Activated CD4-positive, alpha-beta T cell treated with anti-CD3 and anti-CD28 coated beads, Interleukin-2, amount 50 U/mL, for 1 hour (primary cell): ENCODE measurements at regions not wholly inside any gene's neighbourhood (a gene's known extent, or its start where the extent isn't known, plus 50 kb on each side); places are given as distances from the start of the nearest gene placed in this dataset.

ENCODE experiments used
- DNase-seq: peaks from one replicate; pipeline ENCODE4 v3.0.0-alpha.2; 2020

DNA sequence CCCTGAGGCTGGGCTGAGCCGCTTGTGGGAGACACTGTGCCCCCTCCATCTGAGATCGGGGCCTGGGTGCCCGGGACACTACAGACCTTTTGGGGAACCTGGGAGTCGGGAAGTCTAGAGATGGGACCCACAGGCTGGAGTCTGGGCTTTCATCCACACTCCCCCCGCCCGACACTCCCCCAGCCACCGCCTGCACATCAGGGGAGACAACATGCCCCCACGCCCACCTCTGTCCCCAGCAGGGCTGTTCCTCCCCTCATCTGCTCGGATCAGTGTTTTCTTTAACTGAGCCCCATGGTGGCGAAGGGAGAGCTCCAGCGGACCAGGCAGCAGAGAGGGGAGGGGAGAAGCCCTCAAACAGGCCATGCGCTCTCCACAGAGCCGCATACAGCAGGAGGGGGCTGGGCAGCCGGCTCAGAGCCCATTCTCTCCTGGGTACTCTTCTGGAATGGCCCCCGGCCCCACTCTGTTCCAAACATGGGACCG, 174.7 kb downstream of the IGLL1 start:
- no peak for DNase-seq

DNA sequence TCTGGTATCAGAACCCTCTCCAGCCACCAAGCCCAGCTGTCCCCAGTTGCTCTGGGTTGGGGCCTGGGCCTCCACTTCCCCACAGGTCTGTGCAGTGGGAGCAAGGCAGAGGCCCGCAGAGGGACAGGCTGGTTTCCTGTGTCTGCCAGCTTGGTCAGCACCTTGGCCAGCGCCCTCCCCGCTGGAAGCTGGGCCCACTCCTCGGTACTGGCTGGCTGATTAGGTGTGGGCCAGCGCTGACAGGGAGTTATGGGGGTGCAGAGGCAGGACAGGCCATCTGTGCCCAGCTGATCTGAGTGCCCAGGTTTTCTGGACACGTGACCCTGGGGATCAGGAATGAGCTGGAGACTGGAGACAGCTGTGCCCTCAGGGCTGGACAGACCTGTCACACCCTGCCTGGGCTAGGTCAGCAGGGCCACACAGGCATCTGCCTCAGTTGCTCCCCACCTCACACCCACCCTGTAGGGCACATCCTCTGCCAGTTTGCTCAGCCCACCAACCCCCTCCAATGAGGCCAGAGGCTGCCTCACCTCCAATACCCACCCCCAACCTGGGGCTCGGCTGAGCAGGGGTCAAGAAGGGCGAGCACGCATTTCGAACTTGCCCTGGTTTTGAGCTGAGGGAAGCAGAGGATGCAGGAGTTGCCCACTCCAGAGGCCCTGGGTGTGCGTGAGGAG, 175.3 kb downstream of the IGLL1 start:
- DNase-seq: no peak

DNA sequence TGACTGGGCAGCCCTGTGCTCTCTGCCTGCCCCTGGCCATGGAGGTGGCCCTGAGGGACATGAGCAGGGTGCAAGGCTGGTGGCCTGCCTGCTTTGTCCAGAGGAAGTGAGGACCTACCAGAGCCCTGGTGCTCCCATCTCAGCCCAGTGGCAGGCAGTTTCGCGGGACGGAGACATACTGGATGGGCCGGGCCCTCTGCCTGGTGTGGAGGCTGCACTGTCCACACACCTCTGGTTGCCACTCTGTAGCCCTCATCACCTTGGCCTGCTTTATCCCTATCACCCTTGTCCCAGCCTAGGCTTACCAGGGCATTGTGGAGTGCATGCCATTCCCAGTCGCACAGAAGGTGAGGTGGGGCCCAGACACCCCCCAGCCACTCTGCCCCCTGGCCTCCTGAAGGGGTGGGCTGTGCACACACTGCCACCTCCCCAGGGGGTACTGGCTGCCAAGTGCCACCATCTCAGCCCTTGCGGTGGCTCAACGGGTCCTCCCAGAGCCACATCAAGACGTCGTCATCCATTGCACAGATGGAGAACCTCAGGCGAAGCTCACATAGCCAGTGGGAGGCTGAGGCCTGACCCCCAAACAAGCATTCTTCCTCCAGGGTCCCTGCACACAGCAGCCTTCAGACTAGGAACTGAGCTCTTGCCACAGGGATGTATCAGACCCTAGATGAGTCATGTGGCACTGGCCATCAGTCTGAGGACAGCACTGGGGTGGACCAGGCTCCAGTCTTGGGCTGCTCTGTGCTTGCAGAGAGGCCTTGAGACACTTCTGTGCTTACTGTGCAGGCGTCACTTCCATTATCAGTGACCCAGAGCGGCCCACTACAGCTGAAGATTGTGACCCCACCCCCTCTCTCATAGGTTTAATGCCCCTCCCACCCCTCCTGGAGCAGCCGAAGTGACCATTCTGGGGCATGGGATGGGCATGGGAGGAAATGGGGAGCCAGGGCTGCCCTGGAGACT, 176.1 kb downstream of the IGLL1 start:
- no peak for DNase-seq

DNA sequence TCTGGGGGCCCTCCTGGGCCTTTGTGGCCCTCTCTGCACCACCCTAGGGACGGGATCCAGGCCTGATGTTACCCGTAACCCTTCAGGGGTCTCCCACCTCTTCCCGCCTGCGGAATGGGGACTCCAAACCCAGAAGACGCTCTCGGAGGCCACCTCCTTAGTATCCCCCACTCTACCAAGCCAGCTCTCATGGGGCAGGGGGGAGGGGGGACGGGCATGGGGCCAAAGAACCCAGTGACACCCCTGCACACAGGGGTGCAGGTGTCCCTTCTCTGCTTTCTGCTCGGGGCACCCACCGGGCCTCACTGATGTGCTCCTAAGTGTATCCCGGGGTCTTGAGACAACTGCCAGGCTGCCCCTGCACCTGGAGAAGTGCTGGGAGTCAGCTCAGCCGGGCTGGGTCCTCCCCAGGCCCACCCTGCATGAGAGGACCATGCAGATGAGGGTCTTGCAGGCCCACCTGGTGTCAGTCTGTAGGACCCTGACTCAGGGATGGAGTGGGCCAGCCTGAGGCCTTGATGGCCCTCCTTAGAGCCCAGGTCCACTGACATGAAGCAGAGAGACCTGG, 176.9 kb downstream of the IGLL1 start:
- no peak for DNase-seq

DNA sequence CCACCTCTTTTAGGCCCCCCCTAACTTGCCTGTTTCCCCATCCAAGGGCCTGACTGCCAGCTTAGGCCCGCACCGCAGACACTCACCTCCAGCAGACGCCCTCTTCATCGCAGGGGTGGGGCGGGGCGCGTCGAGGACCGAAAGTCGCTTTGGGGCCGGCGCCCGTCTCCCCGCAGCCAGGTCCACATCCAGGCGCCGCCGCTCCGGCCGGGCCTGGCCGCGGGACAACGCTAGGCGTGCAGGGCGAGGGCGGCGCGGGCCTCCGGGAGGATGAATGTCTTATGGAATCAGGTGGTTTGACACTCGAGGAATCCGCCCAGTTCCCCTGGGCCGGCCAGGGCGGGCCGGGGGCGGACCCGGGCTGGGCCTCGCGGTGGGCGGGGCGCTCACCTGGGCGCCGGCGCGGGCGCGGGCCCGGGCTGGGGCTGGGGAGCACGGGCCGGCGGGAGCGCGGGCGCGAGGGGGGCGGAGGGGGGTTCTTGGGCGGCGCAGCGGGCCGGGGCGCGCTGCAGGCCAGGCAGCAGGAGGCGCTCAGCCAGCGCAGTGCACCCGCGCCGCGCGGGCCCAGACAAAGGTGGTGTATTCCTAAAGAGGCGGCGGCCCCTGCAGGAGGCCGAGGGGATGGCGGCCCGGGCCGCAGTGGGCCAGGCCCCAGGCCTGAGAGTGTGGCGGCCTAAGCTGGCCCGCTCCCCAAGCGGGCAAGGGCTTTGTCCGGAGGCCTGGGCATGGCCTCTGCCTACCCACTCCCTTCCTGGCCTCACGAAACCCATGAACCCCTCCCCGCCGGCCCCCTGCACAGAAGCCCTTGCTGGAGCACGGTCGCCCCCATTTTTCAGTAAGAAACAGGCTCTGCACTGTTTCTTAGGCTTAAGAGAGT, 177.6 kb downstream of the IGLL1 start:
- DNase-seq: peak; percentile 46

DNA sequence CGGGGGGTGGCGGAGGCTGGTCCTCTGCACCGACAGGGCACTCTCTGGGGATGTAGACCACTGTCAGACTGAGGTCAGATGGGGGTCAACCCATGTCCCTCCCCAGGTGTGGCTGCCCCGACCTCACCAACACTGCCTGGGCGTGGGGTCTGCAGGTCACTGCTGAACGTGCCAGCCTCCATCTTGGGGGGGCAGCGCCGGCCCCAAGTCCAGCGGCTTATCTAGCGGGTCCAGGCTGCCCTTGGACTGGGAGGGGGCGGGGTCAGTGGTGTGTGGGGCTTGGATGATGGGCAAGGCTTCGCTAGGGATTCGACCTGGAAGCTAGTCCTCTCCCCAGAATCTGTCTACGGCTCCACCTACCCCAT, 178.2 kb downstream of the IGLL1 start:
- no peak for DNase-seq

DNA sequence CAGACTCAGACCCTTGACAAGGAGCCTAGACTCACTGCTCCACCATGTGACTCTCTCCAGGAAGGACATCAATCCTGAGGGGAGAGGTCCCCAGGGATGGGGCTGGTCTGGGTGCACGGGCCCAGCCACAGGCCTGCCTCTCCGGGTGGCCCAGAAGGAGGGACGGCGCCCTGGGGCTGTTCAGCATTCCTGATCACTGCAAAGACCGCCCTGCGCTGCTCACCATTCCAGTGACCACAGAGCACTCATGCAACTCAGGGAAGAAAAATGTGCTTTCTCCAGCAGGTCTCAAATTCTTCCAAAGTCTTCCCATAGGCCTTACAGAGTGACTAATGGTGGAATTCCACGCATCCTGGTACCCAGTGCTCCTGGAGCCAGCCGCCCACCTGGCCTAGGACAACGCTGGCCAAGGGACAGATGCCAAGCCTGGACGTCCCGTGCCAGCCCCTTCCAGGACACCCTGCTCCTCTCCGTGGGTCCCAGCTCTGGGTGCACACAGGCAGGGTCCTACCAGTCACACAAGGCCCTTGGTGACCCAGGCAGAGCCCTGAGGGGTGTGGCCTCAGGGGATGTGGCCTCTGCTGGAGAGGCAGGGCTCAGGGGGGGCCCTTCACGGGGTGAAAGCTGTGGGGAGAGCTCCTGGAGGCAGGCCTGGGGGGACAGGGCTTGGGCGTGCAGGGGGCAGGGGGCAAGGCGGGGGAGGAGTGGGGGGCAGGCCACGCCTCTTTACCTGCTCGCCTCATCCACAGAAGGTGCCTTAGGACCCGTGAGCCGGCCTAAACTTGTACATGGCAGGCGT, 178.8 kb downstream of the IGLL1 start:
- no peak for DNase-seq

DNA sequence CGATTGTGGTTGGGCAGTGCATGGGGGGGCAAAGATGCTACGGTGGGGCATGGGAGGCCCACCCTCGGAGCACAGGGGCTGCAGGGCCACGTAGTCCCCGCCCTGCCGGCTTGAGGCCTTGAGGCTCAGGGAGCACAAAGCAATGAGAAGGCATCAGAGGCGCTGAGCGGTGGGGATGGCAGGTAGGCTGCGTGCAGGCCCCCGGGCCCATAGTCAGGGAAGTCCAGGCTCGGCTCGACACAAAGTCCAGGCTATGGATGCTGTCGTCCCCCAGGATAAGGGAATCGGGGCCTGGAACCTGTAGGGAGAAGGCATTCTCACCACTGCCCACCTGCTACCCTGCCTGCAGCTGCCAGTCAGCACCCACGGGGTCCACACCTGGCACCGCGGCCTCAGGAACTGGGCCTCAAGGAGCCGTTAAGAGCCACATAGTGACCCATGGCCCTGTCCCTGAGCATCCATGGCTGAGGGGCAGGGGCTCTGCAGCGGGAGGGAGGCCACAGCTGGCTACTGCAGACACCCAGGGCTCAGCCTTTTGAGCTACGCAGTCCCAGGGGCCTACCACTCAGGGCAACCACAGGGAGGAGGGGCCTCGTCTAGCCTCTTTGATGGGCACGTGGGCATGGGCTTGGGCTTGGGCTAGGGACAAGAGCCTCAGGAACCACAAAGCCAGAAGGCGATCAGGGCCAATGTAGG, 179.7 kb downstream of the IGLL1 start:
- no peak for DNase-seq

DNA sequence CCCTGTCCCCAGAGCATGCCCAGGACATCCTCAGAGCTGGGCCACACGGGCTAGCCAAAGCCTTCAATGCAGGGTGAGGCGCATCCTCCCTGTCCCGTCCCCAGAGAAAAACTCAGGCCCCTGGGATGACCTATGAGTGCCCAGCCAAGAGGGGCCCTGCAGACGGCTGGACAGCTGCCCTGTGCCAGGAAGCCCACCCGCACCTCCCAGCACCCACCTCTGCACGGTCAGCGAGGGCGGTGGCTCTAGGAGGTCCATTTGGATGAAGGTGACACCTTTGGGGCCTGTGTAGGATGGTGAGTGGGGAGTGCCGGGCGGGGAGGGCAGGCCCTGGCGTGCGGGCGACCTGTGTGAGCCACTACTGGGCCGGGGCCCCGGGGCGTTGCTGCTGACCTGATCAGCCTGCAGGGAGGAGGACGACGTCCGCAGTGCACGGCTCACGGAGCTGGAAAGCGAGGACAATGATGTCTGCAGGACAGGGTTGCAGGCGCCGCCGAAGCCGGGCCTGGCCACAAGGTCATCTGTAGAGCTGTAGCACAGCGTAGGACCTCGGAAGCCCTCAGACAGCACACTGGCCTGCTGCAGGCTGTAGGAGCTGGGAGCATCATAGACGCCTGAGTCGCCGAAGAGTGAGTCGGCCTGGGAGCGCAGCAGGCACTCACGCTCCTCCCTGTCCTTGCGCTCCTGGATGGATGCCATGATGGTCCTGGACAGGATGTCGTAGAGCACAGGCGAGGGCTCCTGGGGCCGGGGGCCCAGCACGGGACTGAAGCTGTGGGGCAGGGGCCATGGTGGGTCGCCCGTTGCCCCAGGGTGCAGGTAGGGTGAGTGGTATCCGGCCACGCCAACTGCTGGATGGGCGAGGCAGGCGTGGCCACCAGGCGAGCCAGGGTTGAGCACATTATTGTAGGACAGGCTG, 180.5 kb downstream of the IGLL1 start:
- no peak for DNase-seq

DNA sequence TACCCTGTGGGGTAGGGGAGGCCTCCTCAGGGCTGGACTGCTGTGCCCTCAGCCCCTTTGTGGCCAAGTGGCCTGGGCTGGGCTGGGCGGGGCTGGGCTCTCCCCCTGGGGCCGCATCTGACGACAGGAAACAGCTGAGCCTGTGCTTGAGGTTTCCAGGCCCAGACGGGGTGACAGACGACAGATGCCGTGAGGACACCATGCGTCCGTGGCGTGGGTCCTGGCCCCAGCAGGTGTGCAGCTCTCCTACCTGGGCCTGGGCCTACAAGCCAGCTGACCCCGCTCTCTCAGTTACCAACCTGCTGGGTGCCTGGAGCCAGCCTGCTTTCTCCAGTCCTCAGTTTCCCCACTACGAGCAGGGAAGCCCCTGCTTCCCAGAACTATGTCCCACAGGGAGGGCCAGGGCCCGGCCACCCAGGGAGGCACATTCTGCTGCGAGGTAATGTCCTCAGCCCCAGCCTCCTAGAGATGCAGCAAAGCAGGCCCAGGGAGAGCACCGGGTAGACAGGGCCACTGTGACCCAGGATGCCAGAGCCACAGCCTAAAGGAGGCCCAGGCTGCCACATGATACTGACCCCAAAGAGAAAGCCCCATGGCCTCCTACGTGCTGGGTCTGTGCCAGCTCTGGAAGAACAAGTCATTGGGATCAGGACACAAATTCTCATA, 181.3 kb downstream of the IGLL1 start:
- DNase-seq: no peak

DNA sequence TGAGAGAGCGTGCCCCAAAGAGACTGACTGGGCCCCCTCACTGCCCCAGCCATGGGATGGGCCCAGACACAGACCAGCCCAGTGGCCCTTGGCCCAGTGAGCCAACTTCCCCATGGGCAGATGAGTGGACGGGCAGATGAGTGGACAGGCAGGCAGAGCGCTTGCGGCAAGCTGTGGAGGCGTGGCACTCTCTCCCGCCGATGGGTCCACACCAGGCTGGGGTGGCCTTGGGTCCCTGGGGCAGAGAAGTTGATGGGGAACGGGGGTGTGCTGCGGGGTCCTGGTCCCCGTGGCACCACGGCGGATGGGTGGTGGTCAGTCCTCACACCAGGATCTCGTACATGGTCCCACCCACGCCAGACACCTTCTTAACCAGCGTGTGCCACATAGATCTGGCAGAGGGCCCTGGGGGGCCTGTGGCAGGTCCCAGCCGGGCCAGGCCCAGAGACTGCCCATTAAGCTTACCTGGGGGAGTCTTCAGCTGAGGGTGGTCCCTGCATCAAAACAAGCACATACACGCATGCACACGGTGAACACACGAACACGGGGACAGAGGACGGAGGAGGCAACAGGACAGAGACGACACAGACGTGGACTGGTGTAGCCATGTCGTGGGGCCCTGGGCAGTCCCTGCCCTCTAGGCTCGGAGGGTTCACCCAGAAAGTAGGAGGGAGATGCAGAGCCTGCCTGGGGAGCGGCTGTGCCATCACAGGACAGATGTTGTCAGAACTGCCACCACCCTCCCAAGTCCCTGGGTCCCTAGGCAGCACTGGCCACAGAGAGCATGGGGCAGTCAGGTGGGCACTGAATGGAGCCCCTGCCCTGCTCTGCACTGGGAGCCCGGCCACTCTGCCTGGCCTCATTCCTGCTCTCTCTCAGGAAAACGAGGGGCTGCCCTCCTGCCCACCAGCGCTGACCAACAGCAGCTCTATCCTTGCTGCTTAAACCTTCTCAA, 182.2 kb downstream of the IGLL1 start:
- no peak for DNase-seq

DNA sequence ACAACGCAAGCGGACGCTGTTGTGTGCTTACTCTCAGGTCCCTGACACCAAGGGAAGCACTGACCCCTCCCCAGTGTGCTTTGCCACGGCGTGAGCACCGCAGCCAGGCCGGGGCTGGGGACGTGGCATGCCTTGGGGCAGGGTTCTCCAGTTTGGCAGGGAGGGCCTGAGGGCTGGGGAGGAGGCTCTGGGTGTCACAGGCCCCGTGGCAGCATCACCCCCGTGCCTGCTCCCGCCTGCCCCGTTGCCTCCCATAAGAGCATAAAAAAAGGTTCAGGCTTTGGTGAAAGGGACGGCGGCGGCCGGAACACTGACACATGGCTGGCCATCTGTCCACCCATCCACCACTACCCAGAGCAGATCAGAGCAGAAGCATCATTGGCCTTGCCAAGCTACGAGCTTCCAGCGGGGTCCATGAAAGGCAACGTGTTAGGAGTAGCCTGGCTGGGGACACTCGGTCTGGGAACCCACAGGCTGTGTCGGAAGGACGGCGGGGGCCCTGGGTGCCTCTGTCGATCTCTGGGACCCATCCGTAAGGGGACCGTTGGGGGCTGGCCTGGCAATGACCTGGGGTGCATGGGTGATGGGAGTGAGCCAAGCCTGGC, 183.0 kb downstream of the IGLL1 start:
- no peak for DNase-seq

DNA sequence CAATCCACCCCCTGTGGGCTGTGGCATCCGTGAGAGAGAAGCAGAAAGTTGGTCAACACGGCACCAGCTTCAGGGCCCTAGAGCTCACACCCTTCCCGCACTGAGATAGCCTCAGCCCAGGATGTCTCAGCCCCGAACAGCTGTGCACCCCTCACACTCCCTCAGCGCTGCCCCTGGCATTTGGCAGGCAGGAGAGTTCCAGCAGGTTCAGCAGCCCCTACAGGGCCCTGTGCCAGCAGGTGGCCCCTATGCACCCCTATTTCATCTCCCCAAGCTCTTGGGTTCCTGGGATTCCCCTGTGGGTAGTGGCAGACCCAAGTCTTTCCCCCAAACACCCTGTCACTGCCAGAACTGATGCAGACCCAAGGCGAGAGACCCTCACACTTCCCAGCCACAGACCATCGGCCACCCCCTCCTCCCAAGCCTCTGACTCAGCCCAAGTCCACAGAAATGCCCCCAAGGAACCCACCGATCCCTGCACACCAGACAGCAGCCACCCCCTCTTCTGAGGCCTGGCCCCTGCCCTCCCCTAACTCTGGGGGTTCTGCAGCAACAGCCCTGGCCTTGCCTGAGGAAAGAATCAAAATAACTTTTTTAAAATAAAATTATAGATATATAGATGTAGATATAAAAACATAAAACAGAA, 183.6 kb downstream of the IGLL1 start:
- no peak for DNase-seq

DNA sequence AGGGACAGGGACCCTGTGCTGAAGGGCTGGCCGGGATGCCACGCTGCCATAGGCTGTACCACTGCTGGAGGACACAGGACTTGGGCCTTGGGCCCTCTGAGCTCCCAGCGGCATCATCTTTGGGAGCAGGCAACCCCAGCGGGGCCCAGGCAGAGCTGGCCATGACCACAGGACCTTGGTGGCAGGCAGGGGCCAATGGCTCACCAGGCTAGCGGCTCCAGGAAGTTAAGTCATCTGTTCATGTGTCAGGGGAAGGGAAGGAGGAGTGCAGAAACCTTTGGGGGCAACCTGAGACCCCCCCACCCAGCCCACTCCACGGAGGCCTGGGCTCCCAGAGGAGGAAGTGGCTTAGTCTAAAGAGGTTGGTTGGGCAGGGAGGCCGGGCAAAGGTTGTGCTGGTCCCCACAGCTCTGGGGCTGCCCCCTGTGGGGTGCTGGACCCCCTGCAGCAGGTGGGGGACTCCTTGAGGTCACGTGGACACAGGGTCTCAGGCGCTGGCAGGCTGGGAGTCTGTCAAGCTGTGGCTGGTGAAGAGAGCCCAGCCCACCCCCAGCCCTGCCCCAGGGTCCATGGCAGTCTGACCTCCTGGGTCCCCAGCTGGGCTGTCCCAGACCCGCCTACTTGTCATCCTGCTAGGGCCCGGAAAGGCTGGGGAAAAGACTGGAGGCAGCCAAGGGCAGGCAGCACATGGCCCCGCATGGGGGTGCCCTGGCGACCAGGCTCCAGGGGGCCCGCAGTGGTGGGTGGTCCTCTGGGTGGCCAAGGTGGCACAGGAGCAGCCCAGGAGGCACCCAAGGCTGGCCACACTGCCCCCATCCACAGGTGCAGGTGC, 184.3 kb downstream of the IGLL1 start:
- no peak for DNase-seq

DNA sequence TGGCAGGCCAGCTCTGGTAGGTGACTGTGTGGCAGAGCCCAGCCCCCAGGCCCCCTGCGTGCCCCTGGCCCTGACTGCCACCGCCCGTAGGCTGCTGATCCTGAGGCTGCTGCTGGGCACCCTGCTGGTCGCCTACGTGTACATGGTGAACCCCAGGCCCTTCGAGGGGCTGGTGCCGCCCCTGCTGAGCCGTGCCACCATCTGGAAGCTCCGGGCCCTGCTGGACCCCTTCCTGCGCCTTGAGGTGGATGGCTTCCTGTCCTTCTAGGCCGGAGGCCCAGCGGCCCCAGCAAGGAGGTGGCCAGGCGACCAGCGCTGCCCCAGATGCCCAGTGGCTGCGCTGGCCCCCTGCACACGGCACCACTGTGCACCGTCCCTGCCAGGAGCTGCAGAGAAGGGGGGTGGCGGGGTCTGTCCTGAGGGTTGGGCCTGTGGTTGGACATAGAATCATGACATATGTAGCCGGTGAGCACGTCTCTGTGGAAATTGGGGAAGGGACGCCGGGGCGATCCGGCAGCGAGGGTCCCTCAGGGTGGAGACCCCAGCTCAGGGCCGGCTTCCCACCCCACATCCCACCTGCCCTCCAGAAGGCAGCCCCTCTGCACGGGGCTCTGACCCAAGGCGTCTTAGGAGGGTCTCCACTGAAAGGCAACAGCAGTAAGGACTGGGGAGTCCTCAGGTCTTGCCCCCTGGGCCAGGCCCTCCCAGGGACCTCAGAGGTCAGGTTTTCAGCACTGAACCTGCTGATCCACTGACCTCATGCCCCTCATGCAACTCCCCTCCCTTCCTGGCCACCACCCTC, 185.4 kb downstream of the IGLL1 start:
- DNase-seq: no peak
